ENCODE measurements at regions not wholly inside any gene's neighbourhood (a gene's known extent, or its start where the extent isn't known, plus 50 kb on each side); places are given as distances from the start of the nearest gene placed in this dataset.

- TF ChIP-seq CTCF (IDR thresholded peaks at IDR 0.05), result no peak
- no peak for TF ChIP-seq POLR2A (IDR thresholded peaks at IDR 0.05)
These were observed 180.8 kb upstream of the MMADHC start for GRCh38 chr2:149768320-149768799.
